NCI-H524 (cell line): ENCODE measurements at regions not wholly inside any gene's neighbourhood (a gene's known extent, or its start where the extent isn't known, plus 50 kb on each side); places are given as distances from the start of the nearest gene placed in this dataset.

Experiments
- DNase-seq, 2 experiments: peaks; one replicate each; lab custom pipeline; 2025; lab: John Stamatoyannopoulos, UW

DNA sequence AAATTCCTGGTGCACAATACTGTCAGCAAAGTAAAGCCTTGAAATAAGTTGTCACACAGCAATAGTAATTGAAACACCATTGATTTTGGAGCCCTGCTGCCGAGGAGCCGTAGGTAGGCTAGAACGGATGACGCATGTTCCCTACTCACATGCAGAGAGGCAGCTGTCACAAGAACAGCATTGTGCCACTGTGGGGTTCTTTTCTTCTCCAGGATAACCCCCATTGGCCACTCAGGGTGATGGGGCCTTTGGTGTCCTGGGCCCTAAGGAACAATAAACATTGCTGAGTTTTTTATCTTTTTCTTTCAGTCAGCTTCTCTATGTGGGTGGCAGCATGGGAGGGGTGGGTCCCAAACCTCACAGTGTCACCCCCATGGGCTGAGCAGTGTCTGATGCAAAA, 542.3 kb downstream of the BCOR start:
- no peak for DNase-seq

DNA sequence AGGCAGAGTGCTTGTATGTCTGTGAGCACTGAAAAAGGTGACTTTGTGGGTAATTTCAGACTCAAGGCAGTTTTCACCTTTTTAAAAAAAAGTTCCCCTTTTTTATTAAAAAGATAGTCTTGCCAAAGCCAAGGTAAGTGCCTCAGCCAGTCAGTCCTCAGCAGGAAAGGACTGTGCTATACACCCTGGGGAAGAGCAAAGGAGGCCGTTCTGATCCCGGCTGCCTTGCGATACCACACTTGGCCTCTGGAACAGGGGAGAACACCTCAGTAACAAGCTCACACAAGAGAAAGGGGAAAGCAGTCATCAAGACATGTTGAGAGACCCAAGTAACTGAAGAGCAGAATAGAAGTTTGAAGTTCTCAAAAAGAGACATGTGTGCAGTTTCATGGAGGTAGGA, 541.7 kb downstream of the BCOR start:
- no peak for DNase-seq

DNA sequence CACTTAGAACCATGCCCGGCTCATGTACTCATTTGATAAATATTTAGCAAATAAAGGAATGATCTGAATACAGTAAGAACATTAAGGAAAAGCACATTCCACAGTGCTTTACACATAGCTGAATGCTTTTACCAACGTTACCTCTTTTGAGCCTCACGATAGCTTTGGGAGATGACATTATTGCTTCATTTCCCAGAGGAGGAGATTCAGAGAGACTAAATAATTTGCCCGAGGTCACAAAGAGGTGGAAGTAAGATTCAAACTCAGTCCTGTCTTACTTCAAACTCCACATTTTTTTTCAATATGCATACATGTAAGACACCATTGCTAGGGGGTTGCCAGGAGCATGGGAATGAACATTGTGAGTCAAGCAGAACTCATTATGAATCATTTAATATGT, 538.5 kb downstream of the BCOR start:
- no peak for DNase-seq

DNA sequence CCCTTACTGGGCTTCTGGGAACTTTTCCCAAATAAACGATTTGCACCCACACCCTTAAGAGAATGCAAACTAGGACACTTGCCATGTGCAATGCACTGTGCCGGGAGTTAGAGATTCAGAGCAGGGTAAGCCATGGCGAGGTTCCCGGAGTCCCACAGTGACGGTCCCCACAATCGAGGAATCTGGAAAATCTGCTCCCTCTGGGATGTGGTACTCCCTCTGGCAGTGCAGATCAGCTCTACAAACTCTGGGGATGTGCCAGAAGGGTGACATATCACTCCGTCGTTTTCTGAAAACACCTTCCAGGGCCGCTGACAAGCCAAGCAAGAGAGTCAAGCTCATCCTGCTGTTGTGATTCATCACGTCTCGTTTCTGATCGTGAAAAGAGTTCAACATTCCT, 537.5 kb downstream of the BCOR start:
- DNase-seq: no peak

DNA sequence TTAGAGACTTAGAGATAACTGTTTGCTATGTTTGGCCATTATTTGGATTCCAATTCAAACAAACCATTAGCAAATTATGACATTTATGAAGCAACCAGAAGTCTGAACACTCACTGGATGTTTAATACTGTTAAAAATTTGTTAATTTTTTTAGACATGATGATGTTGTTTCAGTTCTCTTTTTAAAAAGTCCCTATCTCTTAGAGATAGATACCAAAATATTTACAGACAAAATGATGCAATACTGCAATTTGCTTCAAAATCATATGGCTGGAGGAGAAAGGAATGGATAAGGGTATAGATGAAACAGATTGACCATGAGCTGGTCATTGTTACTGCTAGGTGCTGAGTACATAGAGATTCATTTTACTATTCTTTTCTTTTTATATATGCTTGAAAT, 534.6 kb downstream of the BCOR start:
- DNase-seq: no peak

DNA sequence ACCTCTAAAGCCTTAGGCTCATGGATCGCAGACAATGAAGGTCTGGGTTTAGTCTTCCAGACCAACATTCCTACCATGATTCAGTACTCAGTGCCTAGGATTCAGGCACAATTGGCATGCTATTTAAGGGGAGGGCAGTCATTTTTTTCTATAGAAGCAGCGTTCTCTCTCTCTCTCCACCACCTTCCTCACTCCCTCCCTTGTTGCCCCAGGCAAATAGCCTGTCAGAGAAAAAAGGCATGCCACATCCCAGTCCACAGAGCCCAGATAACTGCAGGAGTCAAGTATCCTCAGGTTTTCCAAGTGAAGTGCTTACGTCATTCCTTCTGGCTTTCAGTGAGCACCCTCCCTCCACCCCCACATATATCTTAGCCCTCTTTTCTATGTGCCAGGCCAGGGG, 533.0 kb downstream of the BCOR start:
- DNase-seq: no peak

DNA sequence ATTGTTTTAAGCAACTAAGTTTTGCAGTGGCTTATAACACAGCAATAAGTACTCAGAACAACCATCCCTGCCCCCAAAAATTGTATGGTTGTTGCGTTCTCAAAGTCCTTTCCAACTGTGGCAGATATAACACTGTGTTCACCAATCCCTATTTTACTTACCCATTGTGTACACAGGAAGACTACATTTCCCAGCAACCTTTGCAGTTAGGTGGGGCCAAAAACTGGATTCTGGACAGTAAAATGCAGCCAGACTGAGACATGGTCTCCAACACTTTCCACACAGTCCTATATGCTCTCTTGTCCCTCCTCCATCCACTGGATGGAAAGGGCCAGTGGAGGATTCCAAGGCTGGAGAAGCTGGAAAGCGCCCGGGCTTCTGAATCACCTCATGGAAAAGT, 523.6 kb downstream of the BCOR start:
- DNase-seq: no peak

DNA sequence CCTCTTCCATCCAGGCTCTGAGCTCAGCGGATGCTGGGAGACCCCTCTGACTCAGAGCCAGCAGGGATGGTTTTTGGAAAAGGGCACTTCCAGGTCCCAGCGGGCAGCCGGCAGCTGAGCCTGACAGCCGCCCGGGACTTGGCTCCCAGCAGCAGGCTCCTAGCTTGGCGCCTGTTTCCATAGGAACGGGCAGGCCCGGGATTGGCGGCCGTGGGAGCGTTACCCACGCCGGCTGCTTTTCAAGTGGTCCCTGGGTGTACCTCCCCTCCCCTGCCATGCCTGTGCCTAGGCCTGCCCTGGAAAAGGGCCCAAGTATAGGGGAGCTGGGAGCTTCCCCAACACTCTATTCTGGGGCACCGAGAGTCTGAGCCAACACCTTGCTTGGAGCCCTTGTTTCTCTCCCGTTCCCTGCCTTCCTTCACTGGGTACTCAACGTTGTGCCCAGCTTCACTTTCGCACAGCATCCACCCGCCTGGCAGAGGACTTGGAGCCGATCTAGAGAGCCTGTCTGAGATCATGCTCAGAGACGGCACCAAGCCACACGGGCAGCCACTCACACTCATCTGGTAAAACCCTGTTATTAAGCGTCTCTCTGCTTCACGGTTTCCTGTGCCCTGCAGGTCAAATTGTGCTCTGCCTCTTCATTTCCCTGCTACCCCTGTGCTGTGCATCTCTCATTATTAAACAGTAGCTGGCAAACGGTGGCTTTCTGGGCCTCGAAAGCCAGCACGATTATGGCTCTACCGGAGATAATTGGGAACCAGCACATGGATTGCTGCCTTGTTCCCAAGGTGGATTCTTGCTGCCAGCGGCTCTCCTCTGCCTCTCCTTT, 521.5 kb downstream of the BCOR start:
- peak; percentile 86 to 90 for DNase-seq

DNA sequence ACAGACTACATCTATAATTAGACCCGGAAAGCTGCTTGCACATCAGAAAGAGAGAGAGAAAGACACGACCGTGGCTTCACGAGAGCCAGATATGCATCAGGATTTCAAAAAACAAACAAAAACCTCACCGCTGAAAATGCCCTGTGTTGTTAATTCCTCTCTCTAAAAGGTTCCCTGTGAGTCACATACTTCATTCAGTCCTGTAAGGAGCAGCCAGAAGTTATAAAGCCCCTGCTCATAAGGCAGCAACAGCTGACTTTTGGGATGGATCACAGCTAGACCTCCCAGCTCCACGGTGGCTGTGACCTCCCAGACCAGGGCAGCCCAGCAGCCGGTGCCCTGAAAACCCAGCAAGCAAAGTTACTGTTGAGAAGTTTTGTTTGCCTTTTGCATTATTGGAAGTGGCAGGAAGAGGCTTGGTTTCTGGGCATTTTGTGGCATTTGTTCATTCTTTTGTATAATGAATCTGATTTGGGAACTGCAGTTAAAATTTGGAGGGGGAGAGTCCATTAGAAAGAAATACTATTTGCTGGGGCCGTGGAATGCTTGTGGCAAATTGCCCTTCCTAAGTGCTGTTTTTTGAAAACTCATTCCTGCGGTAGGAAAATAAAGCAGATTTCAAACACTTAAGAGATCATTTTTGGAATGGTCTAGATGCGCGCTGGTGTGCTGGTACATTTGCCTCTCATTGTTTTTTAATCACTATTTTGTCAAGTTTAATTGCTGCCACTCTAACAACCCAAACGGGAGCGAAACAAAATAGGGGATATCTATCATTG, 520.4 kb downstream of the BCOR start:
- DNase-seq: no peak

DNA sequence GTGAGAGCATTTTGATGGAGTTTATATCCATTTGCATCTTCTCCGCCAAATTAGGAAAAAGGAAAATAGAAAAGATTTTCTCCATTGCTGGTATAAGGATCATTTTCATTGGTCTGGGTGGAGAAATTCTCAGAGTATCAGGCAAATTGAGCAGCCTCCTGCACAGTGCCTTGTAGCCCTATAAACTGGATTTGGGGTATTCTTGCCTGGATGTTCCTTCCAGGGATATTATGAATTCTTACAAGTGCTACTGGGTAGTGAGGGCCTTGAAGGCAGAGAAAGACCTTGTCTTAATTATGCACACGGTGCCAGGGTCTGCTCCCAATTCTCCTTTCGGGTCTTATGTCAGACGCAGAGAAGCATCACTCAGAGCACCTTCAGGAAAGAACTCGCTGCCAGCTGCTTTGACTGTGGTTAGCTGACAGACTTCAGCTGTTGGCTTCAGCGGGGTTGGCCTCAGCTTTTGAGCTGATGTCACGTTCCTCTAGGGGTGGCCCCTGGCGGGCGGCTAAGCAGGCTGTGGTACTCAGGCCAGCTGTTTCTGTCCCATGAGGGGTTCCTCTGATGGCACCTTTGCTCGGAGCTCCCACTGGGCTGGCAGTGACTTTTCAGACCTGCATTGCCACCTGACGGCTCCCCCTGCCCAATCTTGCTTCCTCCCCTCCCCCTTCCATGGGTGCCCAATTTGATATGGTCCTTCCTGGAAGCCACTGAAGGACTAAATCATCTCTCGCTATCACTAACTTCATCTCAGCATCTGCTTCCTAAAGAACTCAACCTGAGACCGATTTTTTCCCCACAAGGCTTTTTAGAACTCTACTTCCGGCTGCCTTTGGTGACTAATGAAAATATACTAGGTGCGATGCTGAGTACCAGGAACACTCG, 519.5 kb downstream of the BCOR start:
- peak; percentile 67 to 90 for DNase-seq

DNA sequence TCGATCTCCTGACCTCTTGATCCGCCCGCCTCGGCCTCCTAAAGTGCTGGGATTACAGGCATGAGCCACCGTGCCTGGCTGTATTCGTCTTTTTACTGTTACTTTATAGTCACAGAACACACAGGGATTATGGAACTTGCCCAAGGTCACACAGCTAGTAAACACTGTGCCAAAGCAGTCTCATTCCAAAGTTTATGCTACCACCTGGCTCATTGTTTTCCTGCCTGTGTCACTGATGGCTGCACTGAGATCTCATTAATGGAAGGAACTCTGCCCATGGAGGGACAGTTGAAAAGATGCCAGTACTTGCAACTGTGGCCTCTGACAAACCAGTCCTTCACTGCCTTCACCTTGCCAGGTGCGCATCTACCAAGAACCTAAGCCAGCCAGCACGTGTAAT, 517.7 kb downstream of the BCOR start:
- peak in 1 of 2 experiments; percentile 3 for DNase-seq

DNA sequence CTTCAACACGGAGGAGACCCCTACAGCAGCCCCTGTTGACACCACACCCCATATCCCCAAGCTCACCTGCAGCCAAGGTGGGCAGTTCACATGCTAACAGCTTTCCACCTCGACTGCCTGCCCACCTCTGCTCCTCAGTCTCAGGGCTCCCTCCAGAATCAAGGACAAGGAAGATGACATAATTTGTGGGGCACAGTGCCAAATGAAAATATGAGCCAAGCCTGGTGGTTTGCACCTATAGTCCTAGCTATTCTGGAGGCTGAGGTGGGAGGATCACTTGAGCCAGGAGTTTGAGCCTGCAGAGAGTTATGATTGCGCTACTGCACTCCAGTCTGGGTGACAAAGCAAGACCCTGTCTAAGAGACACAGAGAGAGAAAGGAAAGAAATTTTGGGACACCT, 516.3 kb downstream of the BCOR start:
- no peak for DNase-seq

DNA sequence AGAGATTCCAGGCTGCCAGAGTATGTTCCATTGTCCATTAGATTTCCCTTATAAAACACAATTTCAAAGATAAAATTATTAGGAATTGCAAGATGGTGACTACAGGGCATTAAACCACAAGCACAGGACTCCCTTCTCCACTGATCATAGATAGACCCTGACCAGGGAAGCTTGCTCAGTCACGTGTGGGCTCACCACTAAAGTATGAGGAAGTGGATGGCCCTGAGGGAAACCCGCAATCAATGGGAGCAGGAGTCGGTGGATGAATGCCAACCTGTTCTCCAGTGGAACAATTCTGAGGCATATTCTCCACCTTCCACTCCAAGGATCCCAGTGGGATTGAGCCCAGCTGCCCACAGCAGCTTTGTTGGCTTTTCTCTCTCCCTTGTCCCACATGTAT, 515.7 kb downstream of the BCOR start:
- DNase-seq: no peak

DNA sequence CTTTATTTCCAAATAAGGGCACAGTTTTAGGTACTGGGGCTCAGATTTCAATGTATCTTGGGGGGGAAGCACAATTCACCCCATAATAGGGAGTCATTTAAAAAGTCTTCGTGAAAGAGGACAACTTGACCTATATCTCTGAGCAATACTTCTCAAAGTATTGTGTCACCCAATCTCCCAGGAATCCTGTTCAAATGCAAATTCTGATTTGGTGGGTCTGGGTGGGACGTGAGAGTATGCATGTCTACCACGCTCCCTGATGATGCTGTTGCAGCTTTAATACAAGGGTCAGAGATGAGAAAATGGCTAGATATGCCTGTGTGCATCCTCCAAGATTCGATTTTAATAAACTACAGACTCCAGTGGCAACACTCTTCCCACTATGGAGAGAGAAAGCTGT, 514.8 kb downstream of the BCOR start:
- no peak for DNase-seq

DNA sequence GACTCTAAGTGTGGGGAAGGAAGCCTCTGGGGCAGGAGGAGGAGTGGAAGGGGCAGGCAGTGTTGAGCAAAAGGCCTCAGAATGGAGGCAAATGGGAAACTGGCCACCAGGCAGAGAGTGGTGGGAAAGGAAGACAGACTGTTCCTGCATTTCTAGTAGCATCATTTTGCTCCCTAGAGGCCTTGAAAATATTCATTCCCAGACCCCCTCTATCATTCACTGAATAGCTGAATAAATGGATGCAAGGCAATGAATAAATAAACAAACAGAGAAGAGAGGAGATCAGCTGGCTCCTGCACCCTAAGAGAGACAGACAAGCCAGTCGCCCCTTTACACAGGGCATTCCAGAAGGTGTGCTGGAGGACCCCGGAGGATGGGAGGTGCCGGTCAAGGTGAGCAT, 511.9 kb downstream of the BCOR start:
- DNase-seq: no peak

DNA sequence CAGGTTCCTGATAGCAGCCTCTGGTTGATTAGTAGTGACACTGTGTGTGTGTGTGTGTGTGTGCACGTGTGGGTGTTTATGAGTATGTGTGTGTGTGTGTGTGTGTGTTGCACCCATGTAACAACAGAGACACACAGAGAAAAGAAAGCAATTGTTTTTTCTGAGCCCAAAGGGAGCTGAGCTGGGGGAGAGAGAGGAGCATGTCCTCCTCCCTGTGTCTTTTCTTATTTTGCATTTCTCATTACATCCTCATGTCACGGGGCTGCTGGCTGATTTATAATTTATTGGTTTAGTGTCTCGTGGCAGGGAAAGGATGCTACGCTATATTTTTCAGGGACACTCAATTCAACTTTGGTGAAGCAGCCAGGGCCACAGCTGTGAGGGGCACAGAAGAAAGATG, 511.4 kb downstream of the BCOR start:
- no peak for DNase-seq

DNA sequence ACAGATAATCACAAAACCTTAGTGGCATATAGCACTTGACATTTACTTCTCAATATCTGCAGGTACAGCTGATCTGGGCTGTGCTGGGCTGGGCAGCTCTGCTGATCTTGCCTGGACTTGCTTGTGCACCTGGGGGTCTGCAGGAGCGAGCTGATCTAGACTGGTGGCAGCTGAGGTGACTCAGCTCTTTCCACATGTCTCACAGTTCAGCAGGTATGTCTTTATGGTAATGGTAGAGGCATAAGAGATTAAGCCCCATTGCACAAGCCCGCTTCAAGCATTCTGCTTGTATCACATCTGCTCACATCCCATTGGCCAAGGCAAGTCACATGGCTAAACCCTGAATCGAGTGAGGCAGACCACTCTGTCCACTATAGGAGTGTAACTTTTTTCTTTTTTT, 506.7 kb downstream of the BCOR start:
- DNase-seq: no peak

DNA sequence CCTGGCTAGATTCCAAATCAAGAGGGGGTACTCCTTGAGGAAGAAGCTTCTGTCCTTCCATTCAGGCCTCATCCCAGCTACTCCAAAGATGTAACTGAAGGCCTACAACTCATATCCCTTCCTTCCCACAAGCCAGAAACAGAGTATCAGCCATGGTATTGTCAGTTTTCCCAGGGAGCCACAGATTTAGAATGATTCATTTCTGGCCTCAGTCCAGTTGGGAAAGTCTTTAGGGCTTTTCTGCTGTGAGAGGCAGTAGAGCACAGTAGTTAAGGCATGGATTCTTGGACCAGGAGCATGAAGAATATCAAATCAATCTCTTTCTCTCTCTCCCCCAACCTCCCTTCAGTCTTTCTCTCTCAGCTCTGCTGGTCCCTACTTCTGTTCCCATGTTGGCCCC, 505.0 kb downstream of the BCOR start:
- no peak for DNase-seq

DNA sequence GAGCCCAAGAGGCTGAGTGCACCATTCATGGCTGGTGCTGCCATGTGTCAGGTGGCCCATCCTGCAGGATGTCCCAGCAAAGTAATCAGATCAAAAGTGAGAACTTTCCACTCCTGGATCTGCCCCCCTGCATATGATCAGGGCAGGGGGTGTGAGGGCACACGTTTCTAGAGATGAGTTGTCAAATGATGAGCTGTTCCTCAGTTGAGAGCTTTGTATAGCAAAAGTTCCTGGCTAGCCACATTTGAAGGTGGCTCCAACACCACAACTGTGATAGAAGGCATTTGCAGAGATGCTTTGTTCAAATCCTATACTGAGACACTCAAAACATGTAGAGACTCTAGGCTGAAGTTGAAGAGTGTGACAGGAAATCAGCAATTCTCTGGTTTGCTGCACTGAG, 501.8 kb downstream of the BCOR start:
- DNase-seq: no peak

DNA sequence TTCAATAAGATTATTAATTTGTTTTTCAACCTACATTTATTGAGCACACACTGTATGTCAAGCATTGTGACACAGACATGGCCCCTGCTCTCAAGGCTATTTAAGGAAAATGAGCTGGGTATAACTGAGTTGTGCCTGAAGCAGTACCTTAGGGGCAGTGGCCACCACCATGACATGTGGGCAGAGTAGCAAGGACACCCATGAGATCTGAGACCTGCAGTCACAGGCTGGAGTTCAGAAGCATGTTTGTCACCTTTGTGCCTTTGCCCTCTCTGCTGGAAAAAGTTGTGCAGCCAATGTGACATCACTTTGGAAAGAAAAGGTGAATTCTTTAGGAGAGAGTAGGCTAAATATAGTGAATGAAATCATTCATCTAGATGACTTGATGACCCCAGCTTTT, 501.3 kb downstream of the BCOR start:
- no peak for DNase-seq

DNA sequence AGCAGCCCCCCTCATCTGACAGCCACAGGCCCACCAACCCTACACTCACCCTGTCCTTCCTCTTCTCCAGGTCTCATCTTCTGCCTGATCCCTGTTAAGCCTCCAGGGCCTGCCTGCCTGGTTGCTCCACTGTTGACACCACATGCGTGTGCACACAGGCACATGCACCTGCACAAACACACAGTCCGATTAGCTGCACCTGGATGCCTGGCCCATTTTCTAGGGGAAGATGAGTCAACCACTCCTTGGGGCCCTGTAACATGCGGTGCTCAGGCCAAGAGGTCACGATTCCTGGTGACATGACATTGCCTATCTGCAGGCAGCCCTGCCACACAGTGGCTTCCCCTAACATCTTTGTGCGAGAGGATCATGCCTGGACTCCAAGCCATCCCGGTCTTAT, 498.4 kb downstream of the BCOR start:
- DNase-seq: no peak

DNA sequence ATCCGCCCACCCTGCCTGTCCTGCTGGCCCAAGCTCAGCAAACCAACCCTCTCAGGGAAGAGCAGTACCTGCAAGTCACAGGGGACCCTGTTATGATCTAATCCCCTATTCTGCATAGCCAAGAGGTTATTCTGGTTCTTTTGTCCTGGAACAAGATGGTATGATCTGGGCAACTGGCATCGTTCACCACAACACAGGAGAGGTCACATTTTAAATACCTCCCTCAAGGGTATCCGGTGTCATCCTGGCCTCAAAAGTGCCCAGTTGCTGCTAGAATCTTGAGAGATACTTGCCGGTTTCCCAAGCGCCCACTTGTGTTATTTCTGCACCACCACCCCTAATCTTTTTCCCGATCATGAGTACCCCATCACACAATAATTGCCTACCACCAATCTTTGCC, 497.5 kb downstream of the BCOR start:
- DNase-seq: peak in 1 of 2 experiments; percentile 50
